HCT116 (cell line): ENCODE measurements at regions not wholly inside any gene's neighbourhood (a gene's known extent, or its start where the extent isn't known, plus 50 kb on each side); places are given as distances from the start of the nearest gene placed in this dataset.

Experiments used
- ATAC-seq: fragments of 200-7000 bp; cut with Tn5 transposase; 2 replicates; pipeline ENCODE4 v1.9.1; 2020; ENCODE audit warnings: mild to moderate bottlenecking, moderate library complexity
- BruUV-seq: library from RNA; stranded (reverse); fragments of 400-500 nt; replicated peaks from 2 replicates; lab custom pipeline; 2021; lab: Mats Ljungman, UMichigan
- CTCF ChIA-PET: fragments of 300-600 bp; sonication (Branson Sonifier 250); formaldehyde crosslinking; loops from one replicate; lab custom pipeline; 2021; ENCODE audit warnings: antibody characterized with exemption; lab: Charles Lee
- POLR2A ChIA-PET: fragments of 300-600, 350-600 bp; sonication (Branson Sonifier 250); formaldehyde crosslinking; loops from one replicate; lab custom pipeline; 2021; ENCODE audit warnings: antibody characterized with exemption; lab: Charles Lee
- RAD21 ChIA-PET, 2 experiments: fragments of 300-600 bp; sonication (Branson Sonifier 250); formaldehyde crosslinking; loops; one replicate each; lab custom pipeline; 2023; ENCODE audit warnings: low total read pairs in 2 of 2; ENCODE audit not compliant: uncharacterized antibody in 2 of 2, unreplicated experiment in 2 of 2, low non-redundant PET in 1 of 2; lab: Charles Lee
- DNase-seq: peaks from one replicate; pipeline ENCODE4 v3.0.0-alpha.2; 2010; ENCODE audit warnings: low read depth, low spot score
- H2AFZ ChIP-seq: fragments of 200-600 bp; shearing (Covaris generic), sonication (generic); 2 replicates; pipeline ENCODE4 v1.6.1; 2017; ENCODE audit warnings: low read depth, mixed run types, mixed read lengths, antibody characterized with exemption, low read length; ENCODE audit not compliant: poor library complexity, severe bottlenecking
- H3K27ac ChIP-seq: 2 replicates; pipeline ENCODE4 v1.5.1; 2012; ENCODE audit warnings: low read depth, low read length
- H3K27me3 ChIP-seq: fragments of 200-600 bp; sonication (generic); 2 replicates; pipeline ENCODE4 v1.6.1; 2016; ENCODE audit warnings: mixed run types, low read length, mixed read lengths; ENCODE audit not compliant: insufficient read depth
- H3K36me3 ChIP-seq, 2 experiments: fragments of 200-500 bp in 1 of 2; fragments of 200-600 bp in 1 of 2; sonication (Bioruptor generic) in 1 of 2; sonication (generic) in 1 of 2; 2 replicates each; pipeline versions ENCODE4 v1.5.1 to v1.6.1; 2014 to 2016; ENCODE audit warnings: low read length in 2 of 2, inconsistent platforms in 1 of 2, mixed read lengths in 1 of 2, mixed run types in 1 of 2; ENCODE audit not compliant: insufficient read depth in 2 of 2, control insufficient read depth in 1 of 2
- H3K4me1 ChIP-seq, 2 experiments: fragments of 200-600 bp in 1 of 2; sonication (generic) in 1 of 2; 2 replicates each; pipeline versions ENCODE4 v1.5.1 to v1.6.1; 2012 to 2017; ENCODE audit warnings: low read length in 2 of 2, inconsistent platforms in 1 of 2, mild to moderate bottlenecking in 1 of 2, mixed read lengths in 1 of 2, mixed run types in 1 of 2, moderate library complexity in 1 of 2; ENCODE audit not compliant: insufficient read depth in 2 of 2, control insufficient read depth in 1 of 2
- H3K4me2 ChIP-seq: fragments of 200-600 bp; sonication (generic); 2 replicates; pipeline ENCODE4 v1.6.1; 2017; ENCODE audit warnings: mixed run types, low read length, mixed read lengths
- H3K4me3 ChIP-seq, 2 experiments: fragments of 200-600 bp in 1 of 2; sonication (generic) in 1 of 2; replicated peaks in 1 of 2; 2 replicates each; pipeline ENCODE4 v1.5.1; 2011 to 2016; ENCODE audit warnings: low read length in 2 of 2, control low read depth in 1 of 2, low read depth in 1 of 2, mild to moderate bottlenecking in 1 of 2, mixed read lengths in 1 of 2, mixed run types in 1 of 2
- H3K79me2 ChIP-seq: fragments of 200-600 bp; sonication (generic); 2 replicates; pipeline ENCODE4 v1.6.1; 2017; ENCODE audit warnings: mild to moderate bottlenecking, mixed run types, low read length, moderate library complexity, mixed read lengths; ENCODE audit not compliant: insufficient read depth
- H3K9ac ChIP-seq: fragments of 200-600 bp; sonication (generic); 2 replicates; pipeline ENCODE4 v1.6.1; 2016; ENCODE audit warnings: low read length, mixed read lengths
- H3K9me2 ChIP-seq: fragments of 200-600 bp; sonication (generic), shearing (Covaris generic); 2 replicates; pipeline ENCODE4 v1.6.1; 2017; ENCODE audit warnings: mixed run types, mild to moderate bottlenecking, moderate library complexity; ENCODE audit not compliant: insufficient read depth
- H3K9me3 ChIP-seq, 2 experiments: fragments of 200-500 bp in 1 of 2; fragments of 200-600 bp in 1 of 2; sonication (Bioruptor generic) in 1 of 2; sonication (generic) in 1 of 2; 2 replicates each; pipeline ENCODE4 v1.6.1; 2014 to 2017; ENCODE audit warnings: low read length in 2 of 2, mixed read lengths in 2 of 2, inconsistent platforms in 1 of 2, low read depth in 1 of 2, mild to moderate bottlenecking in 1 of 2, mixed run types in 1 of 2, moderate library complexity in 1 of 2; ENCODE audit not compliant: control insufficient read depth in 1 of 2, insufficient read depth in 1 of 2
- H4K20me1 ChIP-seq: fragments of 200-600 bp; sonication (generic), shearing (Covaris generic); 2 replicates; pipeline ENCODE4 v1.6.1; 2017; ENCODE audit warnings: mixed run types, mild to moderate bottlenecking, moderate library complexity; ENCODE audit not compliant: insufficient read depth
- CEBPB ChIP-seq: IDR thresholded peaks from 2 replicates; pipeline ENCODE4 v1.6.1; 2012; ENCODE audit warnings: low read depth
- EZH2 ChIP-seq: fragments of 200-600 bp; sonication (generic); IDR thresholded peaks from 2 replicates; pipeline ENCODE4 v1.6.1; 2017; ENCODE audit warnings: antibody characterized with exemption, mixed run types
- FOSL1 ChIP-seq: IDR thresholded peaks from 2 replicates; pipeline ENCODE4 v1.6.1; 2012; ENCODE audit warnings: low read depth
- JUND ChIP-seq: IDR thresholded peaks from 2 replicates; pipeline ENCODE4 v1.6.1; 2012
- SIN3A ChIP-seq: IDR thresholded peaks from 2 replicates; pipeline ENCODE4 v1.6.1; 2012; ENCODE audit warnings: low read depth
- ZNF274 ChIP-seq: fragments of 200-500 bp; sonication (Bioruptor generic); IDR thresholded peaks from 2 replicates; pipeline ENCODE4 v1.6.1; 2014; ENCODE audit warnings: mild to moderate bottlenecking, low read depth, low read length, inconsistent platforms
- intact Hi-C: fragments of 100-400 bp; cut with micrococcal nuclease; formaldehyde crosslinking; loops from 2 replicates; pipeline ENCODE4 v1.10.0; 2022
- TF ChIP-seq, protein P1 (sequence below): IDR thresholded peaks from 2 replicates; pipeline ENCODE4 v1.6.1; 2012
- TF ChIP-seq, protein P2 (sequence below): IDR thresholded peaks from 2 replicates; pipeline ENCODE4 v1.6.1; 2011; ENCODE audit warnings: mild to moderate bottlenecking, low read length, moderate library complexity; ENCODE audit not compliant: insufficient replicate concordance; ENCODE audit errors: extremely low read depth
- TF ChIP-seq, protein P3 (sequence below): IDR thresholded peaks from 2 replicates; pipeline ENCODE4 v1.6.1; 2012; ENCODE audit warnings: low read depth

- no peak overlapping the region for H3K27ac ChIP-seq
- TF ChIP-seq EZH2 (no peak), CEBPB (no peak), ZNF274 (no peak), SIN3A (no peak), JUND (no peak), FOSL1 (no peak)
- TF ChIP-seq, protein P1, sequence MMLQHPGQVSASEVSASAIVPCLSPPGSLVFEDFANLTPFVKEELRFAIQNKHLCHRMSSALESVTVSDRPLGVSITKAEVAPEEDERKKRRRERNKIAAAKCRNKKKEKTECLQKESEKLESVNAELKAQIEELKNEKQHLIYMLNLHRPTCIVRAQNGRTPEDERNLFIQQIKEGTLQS: no peak
- TF ChIP-seq, protein P2, sequence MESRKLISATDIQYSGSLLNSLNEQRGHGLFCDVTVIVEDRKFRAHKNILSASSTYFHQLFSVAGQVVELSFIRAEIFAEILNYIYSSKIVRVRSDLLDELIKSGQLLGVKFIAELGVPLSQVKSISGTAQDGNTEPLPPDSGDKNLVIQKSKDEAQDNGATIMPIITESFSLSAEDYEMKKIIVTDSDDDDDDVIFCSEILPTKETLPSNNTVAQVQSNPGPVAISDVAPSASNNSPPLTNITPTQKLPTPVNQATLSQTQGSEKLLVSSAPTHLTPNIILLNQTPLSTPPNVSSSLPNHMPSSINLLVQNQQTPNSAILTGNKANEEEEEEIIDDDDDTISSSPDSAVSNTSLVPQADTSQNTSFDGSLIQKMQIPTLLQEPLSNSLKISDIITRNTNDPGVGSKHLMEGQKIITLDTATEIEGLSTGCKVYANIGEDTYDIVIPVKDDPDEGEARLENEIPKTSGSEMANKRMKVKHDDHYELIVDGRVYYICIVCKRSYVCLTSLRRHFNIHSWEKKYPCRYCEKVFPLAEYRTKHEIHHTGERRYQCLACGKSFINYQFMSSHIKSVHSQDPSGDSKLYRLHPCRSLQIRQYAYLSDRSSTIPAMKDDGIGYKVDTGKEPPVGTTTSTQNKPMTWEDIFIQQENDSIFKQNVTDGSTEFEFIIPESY: no peak
- TF ChIP-seq, protein P3, sequence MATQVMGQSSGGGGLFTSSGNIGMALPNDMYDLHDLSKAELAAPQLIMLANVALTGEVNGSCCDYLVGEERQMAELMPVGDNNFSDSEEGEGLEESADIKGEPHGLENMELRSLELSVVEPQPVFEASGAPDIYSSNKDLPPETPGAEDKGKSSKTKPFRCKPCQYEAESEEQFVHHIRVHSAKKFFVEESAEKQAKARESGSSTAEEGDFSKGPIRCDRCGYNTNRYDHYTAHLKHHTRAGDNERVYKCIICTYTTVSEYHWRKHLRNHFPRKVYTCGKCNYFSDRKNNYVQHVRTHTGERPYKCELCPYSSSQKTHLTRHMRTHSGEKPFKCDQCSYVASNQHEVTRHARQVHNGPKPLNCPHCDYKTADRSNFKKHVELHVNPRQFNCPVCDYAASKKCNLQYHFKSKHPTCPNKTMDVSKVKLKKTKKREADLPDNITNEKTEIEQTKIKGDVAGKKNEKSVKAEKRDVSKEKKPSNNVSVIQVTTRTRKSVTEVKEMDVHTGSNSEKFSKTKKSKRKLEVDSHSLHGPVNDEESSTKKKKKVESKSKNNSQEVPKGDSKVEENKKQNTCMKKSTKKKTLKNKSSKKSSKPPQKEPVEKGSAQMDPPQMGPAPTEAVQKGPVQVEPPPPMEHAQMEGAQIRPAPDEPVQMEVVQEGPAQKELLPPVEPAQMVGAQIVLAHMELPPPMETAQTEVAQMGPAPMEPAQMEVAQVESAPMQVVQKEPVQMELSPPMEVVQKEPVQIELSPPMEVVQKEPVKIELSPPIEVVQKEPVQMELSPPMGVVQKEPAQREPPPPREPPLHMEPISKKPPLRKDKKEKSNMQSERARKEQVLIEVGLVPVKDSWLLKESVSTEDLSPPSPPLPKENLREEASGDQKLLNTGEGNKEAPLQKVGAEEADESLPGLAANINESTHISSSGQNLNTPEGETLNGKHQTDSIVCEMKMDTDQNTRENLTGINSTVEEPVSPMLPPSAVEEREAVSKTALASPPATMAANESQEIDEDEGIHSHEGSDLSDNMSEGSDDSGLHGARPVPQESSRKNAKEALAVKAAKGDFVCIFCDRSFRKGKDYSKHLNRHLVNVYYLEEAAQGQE: no peak
- RAD21 ChIA-PET: no interaction called here
- no peak overlapping the region for H3K4me2 ChIP-seq
- intact Hi-C loops: no loop called here
- H3K79me2 ChIP-seq: no peaks in the 10 kb centered on the region
- no peaks in the 10 kb centered on the region for H3K27me3 ChIP-seq
- no peaks in the 10 kb centered on the region for H3K36me3 ChIP-seq
- DNase-seq: no peak
- H3K9me3 ChIP-seq: no peaks in the 10 kb centered on the region
- H3K9me2 ChIP-seq: no peaks in the 10 kb centered on the region; the same call in 1 of the 2 replicates
- POLR2A ChIA-PET: no interaction called here
- no peak for ATAC-seq
- BruUV-seq: no TSS peak
- H2AFZ ChIP-seq: no peak overlapping the region
- H3K4me3 ChIP-seq: no peak overlapping the region
- CTCF ChIA-PET: no interaction called here
- H4K20me1 ChIP-seq: no peaks in the 10 kb centered on the region
- H3K9ac ChIP-seq: no peak overlapping the region
- H3K4me1 ChIP-seq: peaks cover 0 to 6% of the 10 kb centered on the region in 2 experiments; a peak in 1 of 4 replicates
Measured at GRCh38 chr6:119830069-119830468, 480.5 kb upstream of the MAN1A1 start.
